AG04450 (cell line): ENCODE measurements at regions not wholly inside any gene's neighbourhood (a gene's known extent, or its start where the extent isn't known, plus 50 kb on each side); places are given as distances from the start of the nearest gene placed in this dataset.

Experiments
- CTCF ChIA-PET: fragments of 300-600, 350-600 bp; formaldehyde crosslinking; extraction: SDS; loops from one replicate; lab custom pipeline; 2022; ENCODE audit warnings: antibody characterized with exemption, inconsistent platforms; lab: Charles Lee
- POLR2A ChIA-PET: fragments of 350-600 bp; formaldehyde crosslinking; extraction: SDS; loops from one replicate; lab custom pipeline; 2021; ENCODE audit warnings: antibody characterized with exemption, inconsistent platforms; lab: Yijun Ruan, JAX
- DNase-seq: peaks from one replicate; pipeline ENCODE4 v3.0.0-alpha.2; 2011; ENCODE audit warnings: low read depth, low spot score
- H3K27ac ChIP-seq: one replicate; pipeline ENCODE4 v1.5.1; 2012; ENCODE audit warnings: low read depth, low read length, control low read depth
- H3K27me3 ChIP-seq: one replicate; pipeline ENCODE4 v1.6.0; 2012; ENCODE audit warnings: low read length; ENCODE audit not compliant: control insufficient read depth, insufficient read depth
- H3K4me3 ChIP-seq: 2 replicates; pipeline ENCODE4 v1.5.1; 2011; ENCODE audit warnings: mild to moderate bottlenecking, low read depth, low read length, control low read depth
- H3K9me3 ChIP-seq: 2 replicates; pipeline ENCODE4 v1.5.1; 2012; ENCODE audit warnings: low read length; ENCODE audit not compliant: control insufficient read depth, insufficient read depth
- TF ChIP-seq, protein P1 (sequence below): IDR thresholded peaks from 2 replicates; pipeline ENCODE4 v1.5.1; 2011; ENCODE audit warnings: low read depth, low read length, control low read depth, inconsistent platforms

DNA sequence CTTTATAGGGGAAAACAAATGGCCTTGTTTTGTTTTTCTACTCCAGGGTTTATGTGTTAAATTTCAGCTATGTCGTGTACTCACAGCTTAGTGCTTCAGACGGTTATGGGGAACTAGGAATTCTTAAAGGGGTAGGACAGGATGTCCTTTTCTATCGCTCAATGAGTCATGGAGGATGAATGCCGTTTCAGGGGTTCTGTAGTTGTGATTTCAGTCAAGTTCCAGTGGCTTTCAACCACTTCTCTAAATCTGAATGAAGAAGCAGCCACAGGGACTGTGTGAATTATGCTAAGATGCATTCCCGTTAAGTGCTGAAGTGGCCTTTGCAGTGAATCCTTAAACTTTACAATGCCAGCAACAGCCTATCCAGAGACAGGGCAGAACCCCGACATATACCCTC is 1231.7 kb upstream of the ZEB2 start:
- no peaks in the 10 kb centered on the region for H3K9me3 ChIP-seq
- ChIA-PET CTCF (interaction anchor here (0.6 kb wide), 2 partner anchors 174 to 571 kb away, joined by 3 to 4 read pairs; no protein-coding TSS in a partner anchor), POLR2A (interaction anchor here (1.0 kb wide), 1 partner anchor 99 kb away, joined by 3 read pairs; no protein-coding TSS in a partner anchor)
- TF ChIP-seq, protein P1, sequence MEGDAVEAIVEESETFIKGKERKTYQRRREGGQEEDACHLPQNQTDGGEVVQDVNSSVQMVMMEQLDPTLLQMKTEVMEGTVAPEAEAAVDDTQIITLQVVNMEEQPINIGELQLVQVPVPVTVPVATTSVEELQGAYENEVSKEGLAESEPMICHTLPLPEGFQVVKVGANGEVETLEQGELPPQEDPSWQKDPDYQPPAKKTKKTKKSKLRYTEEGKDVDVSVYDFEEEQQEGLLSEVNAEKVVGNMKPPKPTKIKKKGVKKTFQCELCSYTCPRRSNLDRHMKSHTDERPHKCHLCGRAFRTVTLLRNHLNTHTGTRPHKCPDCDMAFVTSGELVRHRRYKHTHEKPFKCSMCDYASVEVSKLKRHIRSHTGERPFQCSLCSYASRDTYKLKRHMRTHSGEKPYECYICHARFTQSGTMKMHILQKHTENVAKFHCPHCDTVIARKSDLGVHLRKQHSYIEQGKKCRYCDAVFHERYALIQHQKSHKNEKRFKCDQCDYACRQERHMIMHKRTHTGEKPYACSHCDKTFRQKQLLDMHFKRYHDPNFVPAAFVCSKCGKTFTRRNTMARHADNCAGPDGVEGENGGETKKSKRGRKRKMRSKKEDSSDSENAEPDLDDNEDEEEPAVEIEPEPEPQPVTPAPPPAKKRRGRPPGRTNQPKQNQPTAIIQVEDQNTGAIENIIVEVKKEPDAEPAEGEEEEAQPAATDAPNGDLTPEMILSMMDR: no peak
- H3K27ac ChIP-seq: no peak overlapping the region
- H3K4me3 ChIP-seq: no peak overlapping the region
- H3K27me3 ChIP-seq: no peaks in the 10 kb centered on the region
- no peak for DNase-seq

DNA sequence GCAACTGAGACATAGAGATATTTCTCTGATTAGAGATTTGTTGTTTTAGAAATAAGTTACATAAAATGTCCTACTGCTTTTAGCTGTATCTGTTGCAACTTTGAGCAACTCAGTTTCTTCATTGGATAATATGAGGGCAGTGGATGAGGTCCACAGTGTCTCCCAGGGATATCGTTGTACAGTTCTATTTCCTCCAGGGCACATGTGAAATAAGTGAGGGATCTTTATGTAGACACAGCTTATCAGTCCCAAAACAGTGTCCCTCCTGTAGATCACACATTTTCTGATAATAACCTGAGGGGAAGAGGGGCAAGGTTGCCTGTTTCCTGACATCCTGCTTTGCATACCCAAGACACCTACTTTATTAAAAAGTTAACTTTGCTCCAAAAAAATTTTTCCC is 1231.2 kb upstream of the ZEB2 start:
- TF ChIP-seq, protein P1: no peak
- ChIA-PET CTCF (interaction anchor here (0.6 kb wide), 2 partner anchors 174 to 572 kb away, joined by 3 to 4 read pairs; no protein-coding TSS in a partner anchor), POLR2A (interaction anchor here (1.0 kb wide), 1 partner anchor 99 kb away, joined by 3 read pairs; no protein-coding TSS in a partner anchor)
- H3K4me3 ChIP-seq: no peak overlapping the region
- H3K9me3 ChIP-seq: no peaks in the 10 kb centered on the region
- H3K27me3 ChIP-seq: no peaks in the 10 kb centered on the region
- no peak overlapping the region for H3K27ac ChIP-seq
- DNase-seq: no peak

DNA sequence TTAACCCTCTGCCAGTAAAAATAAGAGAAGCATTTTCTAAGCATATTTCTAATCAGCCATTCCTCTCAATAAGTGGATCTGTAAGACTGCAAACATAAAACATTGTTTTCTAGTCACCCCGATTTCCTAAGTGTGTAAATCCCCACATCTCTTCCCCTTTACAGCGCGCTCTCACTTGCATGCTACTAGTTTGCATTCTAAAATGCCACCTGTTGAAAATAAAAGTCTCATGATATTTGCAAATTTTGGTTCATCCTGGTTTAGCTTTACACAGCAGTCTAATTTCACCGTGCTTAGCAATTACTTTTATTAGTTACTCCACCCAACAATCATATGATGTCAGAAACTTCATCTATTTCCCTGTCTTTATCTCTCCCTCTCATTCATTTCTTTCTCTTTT is 1230.7 kb upstream of the ZEB2 start:
- Histone ChIP-seq H3K27ac (no peak overlapping the region), H3K4me3 (no peak overlapping the region), H3K27me3 (no peaks in the 10 kb centered on the region), H3K9me3 (no peaks in the 10 kb centered on the region)
- DNase-seq: no peak
- CTCF ChIA-PET: no interaction called here
- POLR2A ChIA-PET: no interaction called here
- TF ChIP-seq, protein P1: no peak

DNA sequence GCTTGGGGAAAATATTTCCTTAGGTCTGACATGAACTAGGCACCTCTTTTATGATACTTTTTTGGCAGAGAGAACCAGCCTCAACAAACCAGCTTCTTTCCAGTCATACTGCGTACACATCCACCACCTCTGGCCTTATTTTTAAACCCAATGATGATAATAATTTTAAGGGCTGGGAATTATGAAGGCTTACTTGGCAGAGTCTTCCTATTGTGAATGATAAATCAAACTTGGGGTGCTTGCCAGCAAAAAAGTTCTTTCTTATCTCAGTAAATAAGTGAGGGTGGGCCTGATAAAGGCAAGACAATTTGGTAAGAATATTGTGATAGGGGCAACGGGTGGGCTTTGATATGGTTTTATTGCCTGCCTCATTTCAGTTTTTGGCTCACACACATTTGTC is 1230.2 kb upstream of the ZEB2 start:
- no peaks in the 10 kb centered on the region for H3K9me3 ChIP-seq
- ChIA-PET CTCF (no interaction called here), POLR2A (no interaction called here)
- no peak overlapping the region for H3K27ac ChIP-seq
- H3K4me3 ChIP-seq: no peak overlapping the region
- TF ChIP-seq, protein P1: no peak
- DNase-seq: no peak
- H3K27me3 ChIP-seq: no peaks in the 10 kb centered on the region

DNA sequence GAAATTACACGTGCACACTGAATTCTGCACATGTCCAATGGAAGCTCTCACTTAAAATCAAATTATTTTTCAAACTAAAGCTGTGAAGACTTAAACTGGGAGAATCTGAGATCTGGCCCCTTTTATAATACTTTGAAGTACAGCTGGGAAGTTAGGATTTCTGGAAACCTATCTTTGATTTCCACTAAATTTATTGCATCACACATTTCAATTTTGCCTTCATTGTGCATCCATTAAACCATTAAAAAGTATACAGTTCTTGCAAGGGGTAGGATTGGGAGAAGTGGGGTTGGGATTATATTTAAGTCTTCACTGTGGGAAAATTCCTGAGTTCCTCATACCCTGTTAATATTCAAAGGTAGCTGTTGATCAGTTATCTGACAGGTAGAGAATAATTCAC is 1229.6 kb upstream of the ZEB2 start:
- no peaks in the 10 kb centered on the region for H3K9me3 ChIP-seq
- no peak for DNase-seq
- POLR2A ChIA-PET: no interaction called here
- TF ChIP-seq, protein P1: no peak
- H3K27ac ChIP-seq: no peak overlapping the region
- CTCF ChIA-PET: interaction anchor here (0.5 kb wide), 1 partner anchor 641 kb away, joined by 3 read pairs; no protein-coding TSS in a partner anchor
- no peak overlapping the region for H3K4me3 ChIP-seq
- H3K27me3 ChIP-seq: no peaks in the 10 kb centered on the region
